GM12878 (cell line): ENCODE measurements at regions not wholly inside any gene's neighbourhood (a gene's known extent, or its start where the extent isn't known, plus 50 kb on each side); places are given as distances from the start of the nearest gene placed in this dataset.

Experiments used
- ATAC-seq: fragments of 200-7000 bp; cut with Tn5 transposase; 3 replicates; pipeline ENCODE4 v1.9.1; 2020; ENCODE audit warnings: mild to moderate bottlenecking, moderate library complexity
- BruUV-seq: library from RNA; stranded (reverse); fragments of 400-500 nt; replicated peaks from 2 replicates; lab custom pipeline; 2021; lab: Mats Ljungman, UMichigan
- CTCF ChIA-PET: fragments of 300-600 bp; sonication (Branson Sonifier 250); formaldehyde crosslinking; extraction: SDS; loops from one replicate; lab custom pipeline; 2021; ENCODE audit warnings: inconsistent platforms; lab: Yijun Ruan, JAX
- POLR2A ChIA-PET: fragments of 350-600 bp; formaldehyde crosslinking; extraction: SDS; loops from one replicate; lab custom pipeline; 2021; ENCODE audit warnings: inconsistent platforms; lab: Charles Lee
- RAD21 ChIA-PET: fragments of 300-600 bp; sonication (Branson Sonifier 250); formaldehyde crosslinking; loops from one replicate; lab custom pipeline; 2023; ENCODE audit warnings: antibody characterized with exemption; ENCODE audit not compliant: unreplicated experiment; lab: Charles Lee
- SMC1A ChIA-PET: fragments of 300-600 bp; sonication (Branson Sonifier 250); formaldehyde crosslinking; loops from one replicate; lab custom pipeline; 2023; ENCODE audit not compliant: unreplicated experiment, uncharacterized antibody; lab: Charles Lee
- DNase-seq: peaks from one replicate; pipeline ENCODE4 v3.0.0-alpha.2; 2011; ENCODE audit warnings: low read depth, low spot score
- FAIRE-seq: peaks from 3 replicates; lab custom pipeline; 2011; peaks lifted over from hg19 to GRCh38; lab: Jason Lieb, UNC
- H2AFZ ChIP-seq: 2 replicates; pipeline ENCODE4 v1.6.0; 2011; ENCODE audit warnings: low read depth, low read length, control low read depth; ENCODE audit not compliant: control insufficient read depth
- H3K27ac ChIP-seq: 2 replicates; pipeline ENCODE4 v1.5.1; 2011; ENCODE audit warnings: control low read depth; ENCODE audit not compliant: control insufficient read depth, insufficient read depth
- H3K27me3 ChIP-seq, 2 experiments: replicated peaks in 1 of 2; 2 replicates each; pipeline versions ENCODE4 v1.6.0 to v1.6.1; 2011; ENCODE audit warnings: low read length in 1 of 2; ENCODE audit not compliant: control insufficient read depth in 2 of 2, insufficient read depth in 2 of 2
- H3K36me3 ChIP-seq, 2 experiments: 2 replicates each; pipeline ENCODE4 v1.5.1; 2011; ENCODE audit warnings: low read length in 1 of 2; ENCODE audit not compliant: control insufficient read depth in 2 of 2, insufficient read depth in 2 of 2
- H3K4me1 ChIP-seq: 2 replicates; pipeline ENCODE4 v1.6.1; 2011; ENCODE audit warnings: mild to moderate bottlenecking, low read length, moderate library complexity, mixed read lengths; ENCODE audit not compliant: control insufficient read depth, insufficient read depth
- H3K4me2 ChIP-seq: 2 replicates; pipeline ENCODE4 v1.6.0; 2011; ENCODE audit warnings: control low read depth; ENCODE audit not compliant: control insufficient read depth, insufficient read depth
- H3K4me3 ChIP-seq: fragments of 200-600 bp; sonication (generic); 2 replicates; pipeline ENCODE4 v1.5.1; 2016
- H3K79me2 ChIP-seq: 2 replicates; pipeline ENCODE4 v1.6.0; 2011; ENCODE audit warnings: low read length; ENCODE audit not compliant: control insufficient read depth, insufficient read depth
- H3K9ac ChIP-seq: 2 replicates; pipeline ENCODE4 v1.8.0; 2011; ENCODE audit warnings: low read length, control low read depth, mixed read lengths; ENCODE audit not compliant: control insufficient read depth, insufficient read depth
- H3K9me3 ChIP-seq: replicated peaks from 3 replicates; pipeline ENCODE4 v1.5.1; 2011; ENCODE audit warnings: mild to moderate bottlenecking, low read length; ENCODE audit not compliant: control insufficient read depth, insufficient read depth
- H4K20me1 ChIP-seq: 2 replicates; pipeline ENCODE4 v1.6.0; 2011; ENCODE audit not compliant: control insufficient read depth, insufficient read depth
- CBX3 ChIP-seq: fragments of 200-600 bp; sonication (generic); IDR thresholded peaks from 2 replicates; pipeline ENCODE4 v1.6.1; 2016; ENCODE audit warnings: low read depth, borderline replicate concordance
- MTA3 ChIP-seq: IDR thresholded peaks from 2 replicates; pipeline ENCODE4 v1.6.1; 2012; ENCODE audit warnings: low read length, inconsistent platforms, borderline replicate concordance
- PAX8 ChIP-seq: fragments of 450-650 bp; IDR thresholded peaks from 2 replicates; pipeline ENCODE4 v1.6.1; 2017; ENCODE audit warnings: mild to moderate bottlenecking, moderate library complexity
- RAD21 ChIP-seq: IDR thresholded peaks from 2 replicates; pipeline ENCODE4 v1.6.1; 2011; ENCODE audit warnings: mild to moderate bottlenecking, low read depth, low read length, moderate library complexity; ENCODE audit not compliant: insufficient read depth
- ZBTB4 ChIP-seq: fragments of 450-650 bp; formaldehyde crosslinking; IDR thresholded peaks from 2 replicates; pipeline ENCODE4 v1.4.0; 2022; ENCODE audit warnings: mild to moderate bottlenecking, moderate library complexity
- ZNF592 ChIP-seq: fragments of 450-650 bp; IDR thresholded peaks from 2 replicates; pipeline ENCODE4 v1.6.1; 2017; ENCODE audit warnings: mild to moderate bottlenecking, moderate library complexity
- WGBS: methylation state at CpG from one replicate; pipeline ENCODE4 v1.1.6; 2016; ENCODE audit warnings: low lambda C conversion rate; ENCODE audit not compliant: insufficient replicate concordance, insufficient coverage; ENCODE audit errors: missing lambda C conversion rate; 5-methylcytosine and 5-hydroxymethylcytosine counted together
- in situ Hi-C: fragments of 300-500 bp; cut with MboI; formaldehyde crosslinking; loops from 9 replicates; pipeline ENCODE4 v1.14.3; 2018; ENCODE audit warnings: mixed read lengths
- intact Hi-C: fragments of 100-400 bp; cut with micrococcal nuclease; formaldehyde crosslinking; loops from one replicate; pipeline ENCODE4 v1.14.2; 2022; ENCODE audit not compliant: unreplicated experiment
- TF ChIP-seq, protein P1 (sequence below): fragments of 450-650 bp; IDR thresholded peaks from 2 replicates; pipeline ENCODE4 v1.6.1; 2017; ENCODE audit warnings: borderline replicate concordance
- TF ChIP-seq, protein P2 (sequence below): IDR thresholded peaks from 2 replicates; pipeline ENCODE4 v1.6.1; 2011; ENCODE audit warnings: borderline replicate concordance, low read depth, mild to moderate bottlenecking, moderate library complexity, mixed read lengths, low read length; ENCODE audit not compliant: insufficient read depth; ENCODE audit errors: extremely low read length

DNA sequence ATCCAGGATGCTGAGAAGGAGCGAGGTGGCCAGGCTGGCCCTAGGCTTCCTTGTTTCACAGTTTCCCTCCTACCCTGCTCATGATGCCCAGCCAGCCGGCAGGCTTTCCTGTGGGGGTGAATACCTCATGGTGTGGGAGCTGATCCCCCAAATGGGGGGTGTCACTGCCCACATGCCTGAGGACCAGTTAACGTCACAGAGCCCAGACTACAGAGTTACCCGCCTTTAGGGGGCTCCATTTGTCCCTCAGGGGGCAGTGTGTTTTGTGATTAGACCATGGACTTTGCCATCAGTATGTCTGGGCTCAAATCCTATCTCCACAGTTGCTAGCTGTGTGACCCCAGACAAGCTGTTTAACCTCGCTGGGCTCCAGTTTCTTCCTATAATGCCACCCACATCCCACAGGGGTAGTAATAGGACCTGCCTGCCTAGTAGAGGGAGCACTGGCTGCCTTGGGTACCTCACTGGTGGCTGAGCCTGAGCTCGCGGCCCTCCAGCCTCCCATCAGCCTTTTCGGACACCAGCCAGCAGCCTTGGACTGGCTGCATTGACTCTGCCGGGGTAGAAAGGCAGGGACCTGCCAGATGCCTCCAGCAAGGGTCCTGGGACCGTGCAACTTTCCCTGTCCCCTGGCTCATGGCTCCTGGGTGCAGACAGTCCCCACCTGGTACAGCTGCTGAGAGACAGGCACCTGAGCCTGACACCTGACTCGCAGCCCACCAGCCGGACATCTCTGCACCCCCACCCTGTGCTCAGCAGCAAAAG, 87.5 kb upstream of the GSE1 start (continued):
- TF ChIP-seq ZBTB4 (no peak), MTA3 (no peak)
- TF ChIP-seq, protein P1, sequence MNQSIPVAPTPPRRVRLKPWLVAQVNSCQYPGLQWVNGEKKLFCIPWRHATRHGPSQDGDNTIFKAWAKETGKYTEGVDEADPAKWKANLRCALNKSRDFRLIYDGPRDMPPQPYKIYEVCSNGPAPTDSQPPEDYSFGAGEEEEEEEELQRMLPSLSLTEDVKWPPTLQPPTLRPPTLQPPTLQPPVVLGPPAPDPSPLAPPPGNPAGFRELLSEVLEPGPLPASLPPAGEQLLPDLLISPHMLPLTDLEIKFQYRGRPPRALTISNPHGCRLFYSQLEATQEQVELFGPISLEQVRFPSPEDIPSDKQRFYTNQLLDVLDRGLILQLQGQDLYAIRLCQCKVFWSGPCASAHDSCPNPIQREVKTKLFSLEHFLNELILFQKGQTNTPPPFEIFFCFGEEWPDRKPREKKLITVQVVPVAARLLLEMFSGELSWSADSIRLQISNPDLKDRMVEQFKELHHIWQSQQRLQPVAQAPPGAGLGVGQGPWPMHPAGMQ = no peak

- no peak overlapping the region for H3K4me3 ChIP-seq
- POLR2A ChIA-PET = no interaction called here
- H3K36me3 ChIP-seq = no peaks in the 10 kb centered on the region
- H3K4me2 ChIP-seq = no peak overlapping the region
- no peak overlapping the region for H2AFZ ChIP-seq
- H3K27ac ChIP-seq = no peak overlapping the region
- RAD21 ChIA-PET = interaction anchor here (1.1 kb wide), 1 partner anchor 89 kb away, joined by 3 read pairs; no protein-coding TSS in a partner anchor
- H3K9me3 ChIP-seq = no peaks in the 10 kb centered on the region
- DNase-seq (no peak), ATAC-seq (no peak), FAIRE-seq (no peak)
- 49% methylated on average over 20 of the region's 20 CpGs for WGBS
- H3K4me1 ChIP-seq = no peaks in the 10 kb centered on the region
- no peaks in the 10 kb centered on the region; a peak in 1 of 4 replicates for H3K27me3 ChIP-seq
- no peaks in the 10 kb centered on the region; the same call in 1 of the 2 replicates for H4K20me1 ChIP-seq
- H3K79me2 ChIP-seq = no peaks in the 10 kb centered on the region
- no peak overlapping the region for H3K9ac ChIP-seq
- SMC1A ChIA-PET = interaction anchor here (1.1 kb wide), 1 partner anchor 90 kb away, joined by 3 read pairs; no protein-coding TSS in a partner anchor
- no TSS peak for BruUV-seq
- intact Hi-C loops = no loop called here
- in situ Hi-C loops = no loop called here
- CTCF ChIA-PET = interaction anchor here (0.7 kb wide), 1 partner anchor 573 kb away, joined by 3 read pairs; no protein-coding TSS in a partner anchor
- TF ChIP-seq, protein P2, sequence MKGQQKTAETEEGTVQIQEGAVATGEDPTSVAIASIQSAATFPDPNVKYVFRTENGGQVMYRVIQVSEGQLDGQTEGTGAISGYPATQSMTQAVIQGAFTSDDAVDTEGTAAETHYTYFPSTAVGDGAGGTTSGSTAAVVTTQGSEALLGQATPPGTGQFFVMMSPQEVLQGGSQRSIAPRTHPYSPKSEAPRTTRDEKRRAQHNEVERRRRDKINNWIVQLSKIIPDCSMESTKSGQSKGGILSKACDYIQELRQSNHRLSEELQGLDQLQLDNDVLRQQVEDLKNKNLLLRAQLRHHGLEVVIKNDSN = no peak
- TF ChIP-seq PAX8 = no peak
- TF ChIP-seq MTA3 = no peak
- TF ChIP-seq RAD21 = no peak
- no peak for TF ChIP-seq ZNF592
- TF ChIP-seq CBX3 = no peak
Observed at GRCh38 chr16:85526185-85526974, 86.7 kb upstream of the GSE1 start.
